Stimulated activated CD4-positive, alpha-beta T cell treated with anti-CD3 and anti-CD28 coated beads, Interleukin-12 subunit alpha, Interleukin-12 subunit beta, amount 100 ng/mL, for 4 hours (primary cell): ENCODE measurements at regions not wholly inside any gene's neighbourhood (a gene's known extent, or its start where the extent isn't known, plus 50 kb on each side); places are given as distances from the start of the nearest gene placed in this dataset.
"Not testable (repeated sequence)": the region's sequence is repeated elsewhere in the genome, so short reads cannot be mapped to it uniquely, and the experiment has no call there.

Source experiments
- DNase-seq: peaks from one replicate; pipeline ENCODE4 v3.0.0-alpha.2; 2020

DNA sequence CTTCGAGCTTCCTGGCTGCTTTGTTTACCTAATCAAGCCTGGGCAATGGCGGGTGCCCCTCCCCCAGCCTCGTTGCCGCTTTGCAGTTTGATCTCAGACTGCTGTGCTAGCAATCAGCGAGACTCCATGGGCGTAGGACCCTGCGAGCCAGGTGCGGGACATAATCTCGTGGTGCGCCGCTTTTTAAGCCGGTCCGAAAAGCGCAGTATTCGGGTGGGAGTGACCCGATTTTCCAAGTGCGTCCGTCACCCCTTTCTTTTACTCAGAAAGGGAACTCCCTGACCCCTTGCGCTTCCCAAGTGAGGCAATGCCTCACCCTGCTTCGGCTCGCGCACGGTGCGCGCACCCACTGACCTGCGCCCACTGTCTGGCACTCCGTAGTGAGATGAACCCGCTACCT is 889.3 kb upstream of the NUDT12 start:
- not testable (repeated sequence) for DNase-seq

DNA sequence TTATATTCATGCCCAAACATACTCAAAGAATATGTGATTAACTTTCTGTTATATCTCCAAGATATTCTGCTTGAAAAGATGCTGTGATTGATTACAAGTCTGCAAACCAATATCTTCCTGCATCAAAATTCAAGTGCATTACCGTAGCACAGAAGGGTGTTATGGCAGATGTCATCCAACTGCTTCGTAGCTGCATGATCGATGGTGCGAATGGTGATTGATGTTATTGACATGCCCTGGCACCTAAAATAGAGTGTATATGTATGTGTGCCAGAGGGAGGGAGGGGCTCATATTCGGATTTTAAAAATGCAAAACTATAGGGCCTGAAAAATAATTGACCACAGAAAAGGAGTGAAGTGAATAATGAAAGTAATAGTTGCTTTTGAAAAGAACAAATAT is 882.1 kb upstream of the NUDT12 start:
- no peak for DNase-seq

DNA sequence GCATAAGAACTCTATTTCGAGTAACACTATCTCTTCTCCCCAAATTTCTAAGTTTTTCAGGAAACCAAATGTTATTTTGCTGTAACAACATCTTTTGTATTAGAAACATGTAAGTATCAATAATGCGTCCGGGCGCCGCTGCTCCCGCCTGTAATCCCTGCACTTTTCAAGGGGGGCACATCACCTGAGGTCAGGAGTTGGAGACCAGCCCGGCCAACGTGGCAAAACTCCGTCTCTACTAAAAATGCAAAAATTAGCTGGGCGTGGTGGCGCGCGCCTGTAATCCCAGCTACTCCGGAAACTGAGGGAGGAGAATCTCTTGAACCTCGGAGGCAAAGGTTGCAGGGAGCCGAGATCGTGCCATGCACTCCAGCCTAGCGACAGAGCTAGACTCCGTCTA is 881.1 kb upstream of the NUDT12 start:
- DNase-seq, result no peak

DNA sequence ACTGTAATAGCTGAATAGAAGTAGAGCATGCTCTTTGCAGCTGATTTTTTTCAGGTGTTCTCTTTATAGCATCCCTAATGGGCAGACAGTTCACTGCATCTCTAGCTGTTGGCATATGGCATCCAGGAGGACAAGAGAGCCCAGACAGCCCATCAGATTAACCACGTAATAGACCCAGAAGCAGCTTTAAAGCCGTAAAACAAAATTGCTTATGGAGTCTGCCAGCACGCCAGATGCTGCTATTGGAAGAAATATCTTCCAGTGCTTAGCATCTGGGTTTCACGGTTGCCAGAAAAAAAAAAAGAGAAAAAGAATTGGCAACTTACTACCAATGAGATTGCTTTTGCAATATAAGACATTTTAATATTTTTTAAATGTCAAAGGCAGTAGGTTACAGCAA is 869.4 kb upstream of the NUDT12 start:
- DNase-seq, result no peak

DNA sequence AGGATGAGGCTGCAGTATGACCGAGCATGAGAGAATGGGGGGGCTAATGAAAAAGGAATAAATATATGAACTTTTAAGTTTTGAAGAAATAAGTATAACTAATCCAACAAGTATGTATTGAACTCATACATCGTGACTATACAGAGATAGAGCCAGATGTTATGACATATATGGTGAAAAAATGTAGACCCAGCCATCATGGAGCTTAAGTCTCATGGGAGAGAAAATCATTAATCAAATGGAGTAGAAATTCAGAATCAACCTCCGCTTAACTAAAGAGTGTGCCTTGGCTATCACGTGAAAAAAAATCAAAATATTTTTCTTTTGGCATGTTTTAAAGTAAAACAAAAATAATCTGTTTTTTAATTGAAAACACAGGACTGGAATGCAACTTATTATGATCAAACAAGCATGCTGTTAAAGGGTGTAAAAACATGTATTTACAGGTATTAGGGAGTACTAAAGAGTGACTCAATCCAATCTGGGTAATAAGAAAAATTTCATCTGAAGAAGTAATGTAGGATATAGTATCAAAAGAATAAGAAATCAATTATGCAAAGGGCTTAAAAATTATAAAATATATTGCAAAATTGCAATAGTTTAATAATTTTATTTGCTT is 868.5 kb upstream of the NUDT12 start:
- DNase-seq, result no peak

DNA sequence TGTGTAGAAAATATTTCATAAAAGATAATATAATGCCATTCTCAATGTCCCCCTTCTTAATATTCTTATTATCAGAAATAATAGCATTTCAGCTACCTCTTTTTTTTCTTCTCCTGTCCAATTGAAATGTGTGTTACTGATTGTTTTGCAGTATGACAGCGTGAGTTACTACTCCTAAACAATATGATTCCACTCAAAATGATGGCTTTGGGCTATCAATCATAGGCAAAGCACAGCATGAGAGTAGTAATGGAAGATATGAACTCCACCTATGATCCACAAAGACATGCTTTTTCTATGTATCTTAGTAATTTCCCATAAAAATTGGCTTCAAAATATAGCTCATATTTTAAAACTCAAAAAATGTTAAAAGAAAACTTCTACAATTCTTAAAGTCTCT is 867.3 kb upstream of the NUDT12 start:
- no peak for DNase-seq

DNA sequence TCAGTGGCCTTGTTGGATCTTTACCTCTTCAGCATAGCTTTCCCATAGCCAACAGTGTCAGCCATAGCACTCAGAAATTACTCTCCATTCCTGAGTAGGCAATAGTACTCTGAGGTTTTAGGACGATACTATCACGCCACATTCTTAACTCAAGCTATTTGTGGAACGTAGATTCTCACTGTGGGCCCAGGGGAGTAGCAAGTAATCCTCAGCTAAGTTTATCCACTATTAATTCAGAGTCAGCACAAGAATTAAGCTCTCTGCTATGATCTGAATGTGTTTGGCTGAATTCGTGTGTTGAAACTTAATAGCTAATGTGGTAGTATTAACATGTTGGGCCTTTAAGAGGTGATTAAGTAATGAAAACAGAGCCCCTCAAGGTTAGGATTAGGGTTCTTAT is 858.8 kb upstream of the NUDT12 start:
- no peak for DNase-seq

DNA sequence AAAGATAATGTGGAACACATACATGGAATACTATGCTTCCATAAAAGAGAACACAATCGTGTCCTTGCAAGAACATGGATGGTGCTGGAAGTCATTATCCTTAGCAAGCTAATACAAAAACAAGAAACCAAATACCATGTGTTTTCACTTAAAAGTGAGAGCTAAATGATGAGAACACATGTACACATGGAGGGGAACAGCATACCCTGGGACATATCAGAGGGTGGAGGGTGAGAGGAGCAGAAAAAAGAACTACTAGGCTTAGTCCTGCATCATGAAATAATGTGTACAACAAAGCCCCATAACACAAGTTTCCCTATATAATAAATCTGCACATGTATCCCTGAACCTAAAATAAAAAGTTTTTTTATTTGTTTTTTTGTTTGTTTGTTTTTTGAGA is 855.5 kb upstream of the NUDT12 start:
- DNase-seq, result no peak

DNA sequence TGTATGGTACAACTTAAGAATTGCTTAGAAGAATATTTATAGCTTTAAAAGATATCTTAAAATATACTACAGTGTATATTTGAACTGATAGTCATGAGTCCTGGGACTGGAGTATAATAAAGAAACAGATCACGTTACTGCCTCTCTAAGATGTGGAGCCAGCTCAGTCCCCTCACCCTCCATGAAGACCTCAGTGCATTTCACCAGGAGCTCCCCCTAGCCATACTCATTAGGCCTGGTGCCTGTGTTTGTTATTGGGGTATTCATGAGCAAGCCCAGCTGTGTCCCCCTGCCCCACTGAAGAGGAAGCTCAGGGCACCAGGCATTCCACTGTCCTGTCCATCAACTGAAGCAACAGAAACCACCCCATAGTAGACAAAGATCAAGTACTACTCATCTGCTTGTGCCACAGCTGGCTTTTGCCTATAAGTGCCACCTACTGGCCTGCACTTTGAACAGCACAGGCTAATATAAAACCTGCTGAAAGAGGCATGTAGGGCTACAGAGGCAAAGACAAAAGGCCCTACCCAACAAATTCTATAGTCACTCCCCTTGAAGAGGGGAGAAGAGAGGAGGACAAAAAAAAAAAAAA is 850.2 kb upstream of the NUDT12 start:
- DNase-seq, result no peak

DNA sequence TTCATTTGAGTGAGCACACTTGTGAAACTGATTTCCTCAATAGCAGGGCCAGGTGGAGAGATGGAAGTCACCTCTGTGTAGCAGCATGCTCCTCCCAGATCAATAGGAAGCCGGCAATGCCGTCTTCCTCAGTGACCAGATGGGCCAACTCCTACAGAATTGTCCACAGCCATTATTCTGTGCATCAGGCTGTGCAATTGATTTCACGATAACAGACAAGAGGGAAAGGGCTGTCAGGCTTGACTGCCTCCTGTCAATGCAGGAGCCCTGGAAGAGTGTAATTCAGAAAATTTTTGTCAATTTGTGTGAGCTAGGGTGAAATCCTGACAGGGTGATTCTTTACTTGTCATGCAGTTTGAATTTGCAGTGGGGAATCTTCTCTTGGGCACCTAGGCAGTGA is 838.4 kb upstream of the NUDT12 start:
- no peak for DNase-seq

DNA sequence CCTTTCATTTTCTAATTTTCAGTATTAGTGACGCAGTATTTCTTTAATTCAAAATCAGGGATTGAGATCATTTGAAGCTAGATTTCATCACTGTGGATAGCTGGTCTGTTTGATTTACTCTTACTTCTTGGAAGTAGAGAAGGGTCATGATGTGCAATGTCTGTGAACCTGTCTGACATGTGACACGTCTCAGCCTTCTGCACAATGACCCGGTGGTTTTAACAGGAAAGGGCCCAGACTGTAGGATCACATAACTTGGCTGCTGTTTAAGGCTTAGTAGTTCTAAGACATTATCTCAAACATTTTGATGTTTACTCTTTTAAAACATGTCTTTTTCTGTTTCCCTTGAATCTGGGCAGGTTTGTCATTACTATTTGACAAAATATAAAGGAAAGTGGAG is 823.3 kb upstream of the NUDT12 start:
- DNase-seq, result no peak

DNA sequence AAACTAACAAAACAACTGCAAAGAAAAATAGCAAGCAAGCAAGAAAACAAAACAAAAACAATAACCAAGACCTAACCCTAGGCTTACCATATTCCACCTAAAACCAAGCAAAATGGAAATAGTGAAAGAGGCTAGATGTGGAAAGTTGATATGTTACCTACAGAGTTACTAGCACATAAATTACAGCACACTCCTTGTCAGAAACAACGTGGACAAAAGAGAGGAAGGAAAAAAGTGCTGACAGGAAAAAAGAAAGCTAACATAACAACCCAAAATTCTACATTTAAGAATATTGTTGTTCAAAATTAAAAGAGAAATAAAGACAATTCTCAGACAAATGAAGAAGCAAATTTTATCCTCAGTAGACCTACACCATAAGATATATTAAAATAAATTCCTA is 812.8 kb upstream of the NUDT12 start:
- no peak for DNase-seq

DNA sequence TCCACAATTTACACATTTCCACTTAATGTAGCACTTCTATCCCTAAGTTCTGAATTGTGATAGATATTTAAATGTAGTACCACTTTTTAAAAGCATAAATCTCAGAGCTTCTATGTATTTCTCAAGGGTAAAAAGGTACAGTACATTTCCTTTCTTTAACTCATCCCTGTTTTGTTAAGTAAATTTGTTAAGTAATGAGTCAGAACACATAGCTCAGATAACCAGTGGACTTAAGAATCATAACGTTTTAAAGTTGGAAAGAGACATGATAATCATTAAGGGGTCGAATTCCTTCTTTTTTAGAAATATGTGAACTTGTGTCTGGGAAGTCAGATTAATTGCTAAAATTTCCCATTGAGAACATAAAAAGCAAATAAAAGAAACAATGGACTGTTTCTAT is 810.2 kb upstream of the NUDT12 start:
- no peak for DNase-seq

DNA sequence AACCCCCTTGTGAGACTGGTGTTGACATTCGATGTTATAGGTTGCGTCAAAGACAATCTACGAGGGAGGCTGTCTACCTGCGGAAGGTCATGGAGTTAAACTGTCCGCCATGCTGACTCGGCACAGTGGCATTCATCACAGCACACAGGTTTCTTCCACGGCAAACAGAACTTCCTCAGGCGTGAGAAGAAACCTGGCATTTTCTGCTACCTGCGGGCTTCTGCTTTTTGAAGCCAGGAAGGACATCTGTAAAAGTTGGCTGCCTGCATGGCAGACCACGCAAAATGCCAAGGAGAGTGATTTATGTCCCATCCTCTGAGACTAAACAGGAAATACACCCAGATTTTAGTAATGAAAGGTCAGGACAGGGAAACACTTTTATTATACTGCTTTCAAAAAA is 809.8 kb upstream of the NUDT12 start:
- no peak for DNase-seq

DNA sequence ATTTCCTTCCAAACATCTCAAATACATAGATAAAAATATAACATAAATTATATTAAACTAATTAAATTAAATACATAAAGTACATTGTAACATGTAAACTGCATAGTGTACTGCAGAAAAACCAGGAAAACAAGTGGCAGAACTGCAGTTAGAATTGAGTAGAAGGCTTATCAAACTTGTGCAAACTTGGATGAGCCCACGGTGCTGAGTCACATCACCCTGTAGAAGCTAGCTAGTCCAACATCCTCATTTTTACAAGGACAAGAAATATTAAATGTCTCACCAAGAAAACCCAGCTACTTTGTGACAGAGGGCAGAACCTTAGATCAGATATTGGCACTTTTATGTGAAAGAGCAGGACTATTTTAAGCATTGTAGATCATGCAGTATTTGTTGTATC is 807.9 kb upstream of the NUDT12 start:
- no peak for DNase-seq

DNA sequence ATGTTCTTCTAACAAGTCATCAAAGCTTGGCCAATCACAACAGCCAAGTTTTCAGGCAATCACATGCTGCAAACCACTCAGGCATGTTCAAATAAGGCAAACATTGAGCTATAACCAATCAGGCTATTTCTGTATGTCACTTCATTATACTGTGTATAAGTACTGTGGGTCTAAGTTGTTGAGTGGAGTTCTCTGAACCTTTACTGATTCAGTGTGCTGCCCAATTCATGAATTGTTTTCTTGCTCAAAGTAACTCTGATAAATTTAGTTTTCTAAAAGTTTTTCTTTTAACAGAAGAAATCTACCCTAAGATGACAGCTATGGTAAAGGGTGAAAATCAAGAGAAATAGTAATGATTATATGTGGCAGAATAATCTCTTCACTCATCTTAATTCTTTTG is 805.4 kb upstream of the NUDT12 start:
- no peak for DNase-seq

DNA sequence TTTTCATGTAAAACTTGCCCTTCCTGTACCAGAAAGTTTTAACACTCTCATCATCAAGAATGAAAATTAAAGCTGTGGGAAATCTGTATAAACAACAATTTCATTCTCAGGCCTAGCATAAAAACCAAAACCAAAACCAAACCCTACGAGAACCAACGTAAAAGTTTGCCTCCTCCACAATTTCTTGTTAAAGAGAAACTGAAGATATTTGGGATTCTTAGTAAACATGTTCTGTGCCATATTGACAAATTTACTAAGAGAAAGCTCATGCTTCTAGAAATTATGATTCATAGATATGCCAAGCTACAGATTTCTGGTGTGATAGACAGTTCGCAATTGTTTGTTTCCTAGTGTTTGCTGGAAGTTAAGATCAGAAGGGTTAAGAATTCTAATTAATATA is 801.0 kb upstream of the NUDT12 start:
- DNase-seq, result no peak

DNA sequence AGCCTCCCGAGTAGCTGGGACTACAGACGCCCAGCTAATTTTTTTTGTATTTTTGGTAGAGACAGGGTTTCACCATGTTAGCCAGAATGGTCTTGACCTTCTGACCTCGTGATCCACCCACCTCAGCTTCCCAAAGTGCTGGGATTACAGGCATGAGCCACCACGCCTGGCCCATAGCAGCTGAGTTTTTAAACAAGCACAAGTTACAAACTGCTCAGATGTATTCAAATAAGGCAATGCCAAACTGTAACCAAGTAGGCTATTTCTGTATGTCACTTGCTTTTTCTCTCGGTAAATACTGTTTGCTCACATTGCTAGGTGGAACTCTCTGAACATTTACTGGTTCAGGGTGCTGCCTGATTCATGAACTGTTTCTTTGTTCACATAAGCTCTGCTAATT is 799.3 kb upstream of the NUDT12 start:
- no peak for DNase-seq

DNA sequence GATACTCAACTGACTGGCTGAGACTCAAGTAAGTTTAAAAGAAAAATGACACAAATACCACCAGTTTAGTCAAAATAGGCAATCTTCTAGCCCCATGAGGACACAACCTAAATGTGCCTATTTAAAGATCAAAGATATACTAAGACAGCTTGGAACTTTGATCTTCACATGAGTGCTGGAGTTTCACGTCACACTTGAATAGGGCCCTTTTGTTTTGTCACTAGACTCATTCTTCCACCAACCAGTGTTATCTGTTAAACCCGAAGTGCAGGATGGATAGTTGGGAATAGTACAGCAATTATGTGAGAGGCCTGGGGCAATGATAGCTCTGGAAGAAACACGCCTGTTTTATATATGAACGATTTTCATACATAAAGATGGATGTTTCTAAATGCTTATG is 792.8 kb upstream of the NUDT12 start:
- DNase-seq, result no peak

DNA sequence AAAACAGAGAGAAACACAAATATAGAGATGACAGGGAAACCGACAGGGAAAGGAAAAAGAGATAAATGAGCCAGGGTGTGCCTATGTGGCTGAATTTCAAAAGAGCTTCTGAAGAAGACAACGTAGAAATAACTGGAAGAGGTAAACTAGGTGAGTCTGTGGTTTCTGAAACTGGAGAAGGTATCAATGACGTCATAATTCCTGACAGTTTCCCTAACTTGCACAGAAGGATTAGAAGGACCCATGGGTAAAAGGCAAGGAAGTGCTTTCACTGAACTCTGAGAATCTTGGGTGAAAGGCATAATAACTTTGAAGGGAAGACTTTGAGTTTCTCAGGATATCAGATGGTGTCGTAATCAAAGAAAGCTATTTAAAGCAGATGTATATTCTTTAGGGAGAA is 790.8 kb upstream of the NUDT12 start:
- DNase-seq, result no peak

DNA sequence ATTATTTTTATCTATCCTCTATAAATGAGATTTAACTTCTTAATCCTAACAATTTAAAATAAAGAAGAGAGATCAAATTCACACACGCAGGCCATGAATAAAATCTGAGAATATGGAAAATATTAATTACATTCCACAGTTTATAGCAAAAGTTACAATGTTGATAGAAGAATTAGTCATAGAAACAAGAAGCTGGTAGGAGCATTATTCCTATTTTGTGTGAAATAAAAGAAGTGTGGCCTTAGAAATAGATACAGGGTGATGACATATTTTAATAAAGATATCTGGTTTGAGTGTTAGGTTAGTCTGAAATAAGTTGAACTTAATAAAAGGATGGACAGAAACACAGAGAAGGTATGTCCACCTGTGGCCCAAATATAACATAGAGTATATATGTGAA is 790.4 kb upstream of the NUDT12 start:
- no peak for DNase-seq

DNA sequence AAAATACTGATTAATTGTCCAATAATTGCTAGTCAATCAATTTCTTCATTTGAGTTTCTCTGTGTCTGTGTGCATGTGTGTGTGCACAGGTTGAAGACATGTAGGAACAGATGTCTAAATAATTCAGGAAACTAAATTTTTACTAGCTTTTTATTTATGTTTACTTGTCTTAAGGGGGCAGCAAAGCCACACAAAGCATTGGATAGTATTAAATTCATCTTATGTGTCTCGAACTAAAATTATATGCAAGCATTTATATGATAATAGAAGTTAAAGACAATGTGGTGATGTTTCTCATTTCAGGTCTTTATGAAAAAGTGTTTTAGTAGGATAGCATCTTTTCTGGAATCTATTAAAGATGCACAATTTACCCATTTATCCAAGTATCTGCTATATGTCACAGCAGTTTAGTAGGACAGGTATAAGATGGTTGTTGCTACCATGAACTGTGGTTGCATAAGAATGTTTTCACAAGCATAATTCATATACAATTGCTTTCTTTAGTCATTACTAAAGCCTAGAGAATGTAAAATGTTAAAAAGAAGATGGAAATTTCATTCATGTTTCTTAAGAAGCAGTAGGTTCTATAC is 784.6 kb upstream of the NUDT12 start:
- no peak for DNase-seq

DNA sequence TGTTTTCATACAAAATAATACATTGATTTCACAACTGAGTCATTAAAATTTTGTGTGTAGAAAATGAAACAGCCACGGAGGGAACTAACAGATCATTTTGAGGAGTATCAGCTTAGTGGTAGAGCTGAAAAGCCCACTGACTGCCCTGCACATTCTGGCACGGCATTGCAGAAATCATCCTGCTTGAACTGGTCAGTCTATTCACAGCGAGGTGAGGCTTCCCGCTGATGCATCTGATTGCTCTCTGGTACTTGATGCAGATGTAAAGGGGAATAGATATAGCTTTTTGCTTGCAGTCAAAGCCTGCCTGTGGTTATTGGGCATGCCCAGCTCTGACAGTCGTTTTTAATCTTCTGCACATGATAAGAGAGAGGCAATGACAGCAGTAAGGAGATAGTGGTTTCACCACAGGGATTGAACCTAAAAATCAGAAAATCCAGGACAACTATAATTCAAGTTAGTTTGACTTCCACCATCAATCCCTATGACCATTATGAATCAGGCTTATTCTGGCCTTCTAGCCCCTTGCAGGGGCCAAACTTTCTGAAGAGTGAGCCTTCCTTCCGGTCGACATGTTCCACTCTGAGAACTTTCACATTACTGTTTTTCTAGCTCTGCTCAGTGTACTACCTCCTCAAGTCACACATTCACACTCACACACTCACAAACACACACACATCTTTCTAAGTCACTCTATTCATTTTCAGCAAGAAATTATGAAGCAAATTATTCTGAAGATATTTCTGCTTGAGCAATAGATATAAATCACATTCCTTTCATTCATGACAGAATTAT is 782.8 kb upstream of the NUDT12 start:
- no peak for DNase-seq

DNA sequence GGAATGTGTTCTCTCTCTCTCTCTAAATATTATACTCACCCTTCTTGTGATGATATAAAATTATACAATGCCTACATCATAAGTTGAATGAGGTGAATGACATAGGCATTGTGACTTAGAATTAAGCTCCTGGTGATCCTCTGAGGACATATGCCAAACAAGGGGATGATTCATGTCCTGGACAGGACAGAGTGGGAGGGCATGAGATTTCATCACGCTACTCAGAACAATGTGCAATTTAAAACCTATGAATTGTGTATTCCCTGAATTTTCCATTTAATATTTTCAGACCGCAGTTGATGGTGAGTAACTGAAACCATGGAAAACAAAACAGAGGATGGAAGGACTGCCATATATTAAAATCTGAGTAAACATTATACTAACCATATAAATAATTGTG is 782.2 kb upstream of the NUDT12 start:
- DNase-seq, result no peak
